K562 (cell line): ENCODE measurements at regions not wholly inside any gene's neighbourhood (a gene's known extent, or its start where the extent isn't known, plus 50 kb on each side); places are given as distances from the start of the nearest gene placed in this dataset.

ENCODE experiments used
- CREM ChIP-seq: IDR thresholded peaks from 2 replicates; pipeline ENCODE4 v1.6.1; 2014; ENCODE audit warnings: antibody characterized with exemption, low read depth
- ESRRA ChIP-seq: fragments of 450-650 bp; IDR thresholded peaks from 2 replicates; pipeline ENCODE4 v1.6.1; 2014; ENCODE audit warnings: low read depth, mild to moderate bottlenecking, moderate library complexity, borderline replicate concordance
- FOXA3 ChIP-seq, 2 experiments: fragments of 450-650 bp in 1 of 2; sonication (generic) in 1 of 2; formaldehyde crosslinking; IDR thresholded peaks in 1 of 2; conservative IDR thresholded peaks in 1 of 2; 2 replicates each; pipeline versions ENCODE4 v1.4.0 to v1.8.0; 2020 to 2022; ENCODE audit warnings: mild to moderate bottlenecking in 2 of 2, missing genetic modification reagents in 1 of 2
- FOXJ2 ChIP-seq: fragments of 200-800 bp; sonication (Bioruptor generic); IDR thresholded peaks from 2 replicates; pipeline ENCODE4 v1.6.1; 2016; ENCODE audit warnings: missing genetic modification characterization, missing compliant biosample characterization
- FOXM1 ChIP-seq, 2 experiments: fragments of 450-650 bp in 1 of 2; sonication (generic) in 1 of 2; formaldehyde crosslinking in 1 of 2; IDR thresholded peaks; 2 replicates each; pipeline versions ENCODE4 v1.6.1 to v1.9.0; 2017 to 2022; ENCODE audit warnings: low read depth in 2 of 2, mild to moderate bottlenecking in 2 of 2, missing genetic modification reagents in 1 of 2, moderate library complexity in 1 of 2
- GABPB2 ChIP-seq: fragments of 250-450 bp; sonication (Bioruptor Pico); conservative IDR thresholded peaks from 2 replicates; pipeline ENCODE4 v1.5.1; 2021; ENCODE audit warnings: mild to moderate bottlenecking
- GTF2E2 ChIP-seq: fragments of 200-800 bp; sonication (Bioruptor generic); IDR thresholded peaks from 2 replicates; pipeline ENCODE4 v1.6.1; 2016; ENCODE audit warnings: missing genetic modification characterization, missing compliant biosample characterization
- IRF2 ChIP-seq: sonication (generic); formaldehyde crosslinking; IDR thresholded peaks from 2 replicates; pipeline ENCODE4 v1.8.1; 2022; ENCODE audit warnings: mild to moderate bottlenecking, missing genetic modification reagents
- MXI1 ChIP-seq: IDR thresholded peaks from 2 replicates; pipeline ENCODE4 v1.6.1; 2011; ENCODE audit warnings: low read depth, mild to moderate bottlenecking, improper control_type of control experiment, low read length
- NCOA4 ChIP-seq: fragments of 450-650 bp; IDR thresholded peaks from 2 replicates; pipeline ENCODE4 v1.6.1; 2018; ENCODE audit warnings: mild to moderate bottlenecking; ENCODE audit not compliant: partially characterized antibody
- NFXL1 ChIP-seq: fragments of 450-650 bp; formaldehyde crosslinking; IDR thresholded peaks from 2 replicates; pipeline ENCODE4 v1.4.0; 2021; ENCODE audit warnings: mild to moderate bottlenecking
- PHB ChIP-seq: fragments of 250-450 bp; sonication (Bioruptor Pico); IDR thresholded peaks from 2 replicates; pipeline ENCODE4 v1.5.0; 2021
- PHB2 ChIP-seq: fragments of 450-650 bp; IDR thresholded peaks from 2 replicates; pipeline ENCODE4 v1.6.1; 2017; ENCODE audit warnings: low read depth
- RAD51 ChIP-seq: fragments of 450-650 bp; IDR thresholded peaks from 2 replicates; pipeline ENCODE4 v1.7.1; 2016; ENCODE audit warnings: low read depth, mild to moderate bottlenecking, borderline replicate concordance
- RFX5 ChIP-seq: IDR thresholded peaks from 2 replicates; pipeline ENCODE4 v1.6.1; 2011; ENCODE audit warnings: low read depth, mild to moderate bottlenecking, improper control_type of control experiment, low read length
- SMAD2 ChIP-seq: fragments of 150-350 bp; IDR thresholded peaks from 2 replicates; pipeline ENCODE4 v1.6.1; 2014; ENCODE audit warnings: low read depth, mild to moderate bottlenecking, low read length
- ZNF24 ChIP-seq: fragments of 450-650 bp; IDR thresholded peaks from 2 replicates; pipeline ENCODE4 v1.6.1; 2016
- TF ChIP-seq, protein P1 (sequence below): IDR thresholded peaks from 2 replicates; pipeline ENCODE4 v1.6.1; 2016; ENCODE audit warnings: missing genetic modification characterization, missing compliant biosample characterization
- TF ChIP-seq, protein P2 (sequence below): fragments of 200-400 bp; formaldehyde crosslinking; IDR thresholded peaks from 2 replicates; pipeline ENCODE4 v1.6.1; 2017; ENCODE audit warnings: mild to moderate bottlenecking, low read depth, low read length, moderate library complexity
- TF ChIP-seq, protein P3 (sequence below): sonication (generic); formaldehyde crosslinking; IDR thresholded peaks from 2 replicates; pipeline ENCODE4 v1.8.0; 2022; ENCODE audit warnings: mild to moderate bottlenecking, missing genetic modification reagents
- TF ChIP-seq, protein P4 (sequence below): fragments of 450-650 bp; IDR thresholded peaks from 2 replicates; pipeline ENCODE4 v1.6.1; 2014; ENCODE audit warnings: low read depth, mild to moderate bottlenecking, moderate library complexity, borderline replicate concordance
- TF ChIP-seq, protein P5 (sequence below): sonication (generic); formaldehyde crosslinking; IDR thresholded peaks from 2 replicates; pipeline ENCODE4 v1.8.0; 2022; ENCODE audit warnings: missing genetic modification reagents, mild to moderate bottlenecking, moderate library complexity, borderline replicate concordance

DNA sequence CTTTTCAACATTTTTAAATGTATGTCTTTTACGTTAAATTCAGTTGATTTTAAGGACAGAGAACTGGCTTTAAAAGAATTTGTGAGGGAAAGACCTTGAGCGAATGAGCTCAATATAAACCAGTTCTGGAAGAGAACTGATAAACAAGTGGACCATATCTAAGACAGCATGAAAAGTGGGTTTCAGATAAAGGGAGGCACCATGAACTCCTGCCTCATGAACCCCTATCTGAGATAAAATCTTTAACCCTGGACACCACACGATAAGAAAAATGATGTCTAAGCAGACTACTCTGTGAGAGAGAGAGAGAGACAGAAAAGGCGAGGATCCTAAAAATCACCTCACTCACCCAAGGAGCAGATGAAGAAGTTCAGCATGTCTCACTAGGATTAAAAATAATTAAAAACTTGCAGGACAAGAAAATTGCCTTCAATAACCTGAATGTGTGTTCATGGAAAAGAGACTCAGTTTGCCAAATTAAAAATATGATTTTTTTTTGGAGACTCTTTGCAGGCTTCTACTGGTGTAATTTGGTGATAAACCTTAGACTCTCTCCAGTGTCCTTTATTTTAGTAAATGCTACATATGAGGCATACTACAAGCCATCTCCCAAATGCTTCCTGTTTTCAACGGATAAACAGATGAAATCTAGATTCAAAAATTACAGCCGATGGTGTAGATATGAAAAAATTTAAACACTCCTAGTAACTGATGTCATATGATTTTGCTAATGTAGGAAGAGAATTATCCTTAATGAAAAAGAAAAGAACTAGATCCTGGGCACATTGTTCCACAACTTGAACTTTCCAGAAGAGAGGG is 299.5 kb downstream of the ADGB start (continued):
- TF ChIP-seq, protein P1, sequence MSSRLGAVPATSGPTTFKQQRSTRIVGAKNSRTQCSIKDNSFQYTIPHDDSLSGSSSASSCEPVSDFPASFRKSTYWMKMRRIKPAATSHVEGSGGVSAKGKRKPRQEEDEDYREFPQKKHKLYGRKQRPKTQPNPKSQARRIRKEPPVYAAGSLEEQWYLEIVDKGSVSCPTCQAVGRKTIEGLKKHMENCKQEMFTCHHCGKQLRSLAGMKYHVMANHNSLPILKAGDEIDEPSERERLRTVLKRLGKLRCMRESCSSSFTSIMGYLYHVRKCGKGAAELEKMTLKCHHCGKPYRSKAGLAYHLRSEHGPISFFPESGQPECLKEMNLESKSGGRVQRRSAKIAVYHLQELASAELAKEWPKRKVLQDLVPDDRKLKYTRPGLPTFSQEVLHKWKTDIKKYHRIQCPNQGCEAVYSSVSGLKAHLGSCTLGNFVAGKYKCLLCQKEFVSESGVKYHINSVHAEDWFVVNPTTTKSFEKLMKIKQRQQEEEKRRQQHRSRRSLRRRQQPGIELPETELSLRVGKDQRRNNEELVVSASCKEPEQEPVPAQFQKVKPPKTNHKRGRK (tag): no peak
- TF ChIP-seq RFX5 (no peak), NFXL1 (CRISPR knock-in tag) (no peak), NCOA4 (no peak), CREM (peak; percentile 72), MXI1 (no peak), PHB2 (peak; percentile 56; the same call in 1 of the 2 replicates), FOXA3 (CRISPR knock-in tag; conservative IDR thresholded peaks at IDR 0.05 in 1 of 2, IDR thresholded peaks at IDR 0.05 in 1 of 2) (no peak; a peak in 1 of 4 replicates), PHB (no peak), FOXJ2 (tag) (peak; percentile 89), ESRRA (peak; percentile 54; the same call in 1 of the 2 replicates), GABPB2 (CRISPR knock-in tag) (no peak), IRF2 (CRISPR knock-in tag) (no peak), RAD51 (no peak), FOXM1 (IDR thresholded peaks at IDR 0.05; ENCODE audit: low read depth) (peak; percentile 87), FOXM1 (CRISPR knock-in tag; IDR thresholded peaks at IDR 0.05; ENCODE audit: low read depth) (no peak), GTF2E2 (tag) (no peak), ZNF24 (no peak), SMAD2 (no peak)
- TF ChIP-seq, protein P2, sequence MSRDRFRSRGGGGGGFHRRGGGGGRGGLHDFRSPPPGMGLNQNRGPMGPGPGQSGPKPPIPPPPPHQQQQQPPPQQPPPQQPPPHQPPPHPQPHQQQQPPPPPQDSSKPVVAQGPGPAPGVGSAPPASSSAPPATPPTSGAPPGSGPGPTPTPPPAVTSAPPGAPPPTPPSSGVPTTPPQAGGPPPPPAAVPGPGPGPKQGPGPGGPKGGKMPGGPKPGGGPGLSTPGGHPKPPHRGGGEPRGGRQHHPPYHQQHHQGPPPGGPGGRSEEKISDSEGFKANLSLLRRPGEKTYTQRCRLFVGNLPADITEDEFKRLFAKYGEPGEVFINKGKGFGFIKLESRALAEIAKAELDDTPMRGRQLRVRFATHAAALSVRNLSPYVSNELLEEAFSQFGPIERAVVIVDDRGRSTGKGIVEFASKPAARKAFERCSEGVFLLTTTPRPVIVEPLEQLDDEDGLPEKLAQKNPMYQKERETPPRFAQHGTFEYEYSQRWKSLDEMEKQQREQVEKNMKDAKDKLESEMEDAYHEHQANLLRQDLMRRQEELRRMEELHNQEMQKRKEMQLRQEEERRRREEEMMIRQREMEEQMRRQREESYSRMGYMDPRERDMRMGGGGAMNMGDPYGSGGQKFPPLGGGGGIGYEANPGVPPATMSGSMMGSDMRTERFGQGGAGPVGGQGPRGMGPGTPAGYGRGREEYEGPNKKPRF: no peak
- TF ChIP-seq, protein P3, sequence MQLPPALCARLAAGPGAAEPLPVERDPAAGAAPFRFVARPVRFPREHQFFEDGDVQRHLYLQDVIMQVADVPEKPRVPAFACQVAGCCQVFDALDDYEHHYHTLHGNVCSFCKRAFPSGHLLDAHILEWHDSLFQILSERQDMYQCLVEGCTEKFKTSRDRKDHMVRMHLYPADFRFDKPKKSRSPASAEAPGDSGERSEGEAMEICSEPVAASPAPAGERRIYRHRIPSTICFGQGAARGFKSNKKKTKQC: no peak
- TF ChIP-seq, protein P4, sequence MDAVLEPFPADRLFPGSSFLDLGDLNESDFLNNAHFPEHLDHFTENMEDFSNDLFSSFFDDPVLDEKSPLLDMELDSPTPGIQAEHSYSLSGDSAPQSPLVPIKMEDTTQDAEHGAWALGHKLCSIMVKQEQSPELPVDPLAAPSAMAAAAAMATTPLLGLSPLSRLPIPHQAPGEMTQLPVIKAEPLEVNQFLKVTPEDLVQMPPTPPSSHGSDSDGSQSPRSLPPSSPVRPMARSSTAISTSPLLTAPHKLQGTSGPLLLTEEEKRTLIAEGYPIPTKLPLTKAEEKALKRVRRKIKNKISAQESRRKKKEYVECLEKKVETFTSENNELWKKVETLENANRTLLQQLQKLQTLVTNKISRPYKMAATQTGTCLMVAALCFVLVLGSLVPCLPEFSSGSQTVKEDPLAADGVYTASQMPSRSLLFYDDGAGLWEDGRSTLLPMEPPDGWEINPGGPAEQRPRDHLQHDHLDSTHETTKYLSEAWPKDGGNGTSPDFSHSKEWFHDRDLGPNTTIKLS: no peak
- TF ChIP-seq, protein P5, sequence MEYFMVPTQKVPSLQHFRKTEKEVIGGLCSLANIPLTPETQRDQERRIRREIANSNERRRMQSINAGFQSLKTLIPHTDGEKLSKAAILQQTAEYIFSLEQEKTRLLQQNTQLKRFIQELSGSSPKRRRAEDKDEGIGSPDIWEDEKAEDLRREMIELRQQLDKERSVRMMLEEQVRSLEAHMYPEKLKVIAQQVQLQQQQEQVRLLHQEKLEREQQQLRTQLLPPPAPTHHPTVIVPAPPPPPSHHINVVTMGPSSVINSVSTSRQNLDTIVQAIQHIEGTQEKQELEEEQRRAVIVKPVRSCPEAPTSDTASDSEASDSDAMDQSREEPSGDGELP: no peak
